Brain microvascular endothelial cell (primary cell): ENCODE measurements at regions not wholly inside any gene's neighbourhood (a gene's known extent, or its start where the extent isn't known, plus 50 kb on each side); places are given as distances from the start of the nearest gene placed in this dataset.

ENCODE experiments used
- DNase-seq: peaks from one replicate; pipeline ENCODE4 v3.0.0-alpha.2; 2020
- H3K27ac ChIP-seq: fragments of 250-450 bp; sonication (Bioruptor Pico); 2 replicates; pipeline ENCODE4 v1.5.1; 2020; ENCODE audit warnings: mild to moderate bottlenecking, moderate library complexity
- H3K27me3 ChIP-seq: fragments of 250-450 bp; sonication (Bioruptor Pico); replicated peaks from 2 replicates; pipeline ENCODE4 v1.5.1; 2020; ENCODE audit warnings: mild to moderate bottlenecking
- H3K36me3 ChIP-seq: fragments of 250-450 bp; sonication (Bioruptor Pico); replicated peaks from 2 replicates; pipeline ENCODE4 v1.5.1; 2020; ENCODE audit warnings: mild to moderate bottlenecking
- H3K4me3 ChIP-seq: 2 replicates; pipeline ENCODE4 v1.5.1; 2011; ENCODE audit warnings: low read depth, mild to moderate bottlenecking, control low read depth, low read length, moderate library complexity
- in situ Hi-C: cut with HindIII; loops from 2 replicates; pipeline ENCODE4 v1.10.0; 2017; ENCODE audit warnings: low sequenced_read_pairs, low pct_ligation_motif_present
- TF ChIP-seq, protein P1 (sequence below): IDR thresholded peaks from 2 replicates; pipeline ENCODE4 v1.5.1; 2011; ENCODE audit warnings: low read depth, mild to moderate bottlenecking, moderate library complexity, low read length, control low read depth, inconsistent platforms; ENCODE audit errors: missing control alignments

DNA sequence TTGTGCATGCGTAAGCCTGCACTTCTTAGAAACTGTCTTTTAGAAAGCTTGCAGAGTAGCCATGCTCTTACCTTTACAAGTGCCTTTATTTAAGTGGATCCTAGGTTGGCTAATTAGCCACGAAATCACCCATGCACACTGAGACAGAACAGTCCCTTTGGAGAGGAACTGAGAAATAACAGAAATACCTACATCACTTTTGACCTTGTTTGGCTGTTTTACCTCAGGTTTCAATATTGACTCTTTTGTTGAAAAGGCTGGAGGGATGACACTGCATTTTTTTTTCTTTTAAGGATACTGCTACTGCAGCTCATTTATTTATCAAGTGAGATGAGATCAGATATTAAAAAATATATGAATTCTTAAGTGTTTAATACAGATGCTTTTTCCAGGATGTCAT is 155.6 kb upstream of the GOLIM4 start:
- H3K27ac ChIP-seq = no peak overlapping the region
- no peak for DNase-seq
- no peak overlapping the region for H3K4me3 ChIP-seq
- H3K27me3 ChIP-seq = no peaks in the 10 kb centered on the region
- H3K36me3 ChIP-seq = no peaks in the 10 kb centered on the region
- TF ChIP-seq, protein P1, sequence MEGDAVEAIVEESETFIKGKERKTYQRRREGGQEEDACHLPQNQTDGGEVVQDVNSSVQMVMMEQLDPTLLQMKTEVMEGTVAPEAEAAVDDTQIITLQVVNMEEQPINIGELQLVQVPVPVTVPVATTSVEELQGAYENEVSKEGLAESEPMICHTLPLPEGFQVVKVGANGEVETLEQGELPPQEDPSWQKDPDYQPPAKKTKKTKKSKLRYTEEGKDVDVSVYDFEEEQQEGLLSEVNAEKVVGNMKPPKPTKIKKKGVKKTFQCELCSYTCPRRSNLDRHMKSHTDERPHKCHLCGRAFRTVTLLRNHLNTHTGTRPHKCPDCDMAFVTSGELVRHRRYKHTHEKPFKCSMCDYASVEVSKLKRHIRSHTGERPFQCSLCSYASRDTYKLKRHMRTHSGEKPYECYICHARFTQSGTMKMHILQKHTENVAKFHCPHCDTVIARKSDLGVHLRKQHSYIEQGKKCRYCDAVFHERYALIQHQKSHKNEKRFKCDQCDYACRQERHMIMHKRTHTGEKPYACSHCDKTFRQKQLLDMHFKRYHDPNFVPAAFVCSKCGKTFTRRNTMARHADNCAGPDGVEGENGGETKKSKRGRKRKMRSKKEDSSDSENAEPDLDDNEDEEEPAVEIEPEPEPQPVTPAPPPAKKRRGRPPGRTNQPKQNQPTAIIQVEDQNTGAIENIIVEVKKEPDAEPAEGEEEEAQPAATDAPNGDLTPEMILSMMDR = no peak
- in situ Hi-C loops = no loop called here

DNA sequence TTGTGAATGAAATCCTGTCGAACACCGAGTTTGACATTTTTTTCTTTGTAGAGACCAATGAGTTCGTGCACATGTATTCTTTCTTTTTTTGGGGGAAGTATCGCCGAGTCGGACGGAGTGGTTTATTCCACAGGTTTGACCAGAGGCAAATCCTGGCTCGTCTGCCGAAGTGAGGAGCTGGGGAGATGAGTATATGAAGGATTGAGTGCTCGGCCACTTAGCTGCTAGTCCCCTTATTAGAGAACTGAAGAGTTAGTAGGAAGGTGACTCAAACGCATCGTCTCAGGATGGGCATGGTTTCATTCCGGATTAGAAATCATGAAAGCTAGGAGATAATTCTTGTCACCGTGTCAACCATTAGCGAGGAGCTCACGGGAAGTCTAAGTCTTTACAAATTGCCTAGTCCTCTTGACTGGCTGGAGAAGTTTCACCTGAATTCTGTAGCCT is 154.7 kb upstream of the GOLIM4 start:
- Histone ChIP-seq H3K4me3 (peak overlapping the region; percentile 73), H3K27me3 (no peaks in the 10 kb centered on the region), H3K27ac (peak overlapping the region; percentile 76), H3K36me3 (no peaks in the 10 kb centered on the region)
- DNase-seq = peak; percentile 11
- TF ChIP-seq, protein P1 = no peak
- in situ Hi-C loops = no loop called here

DNA sequence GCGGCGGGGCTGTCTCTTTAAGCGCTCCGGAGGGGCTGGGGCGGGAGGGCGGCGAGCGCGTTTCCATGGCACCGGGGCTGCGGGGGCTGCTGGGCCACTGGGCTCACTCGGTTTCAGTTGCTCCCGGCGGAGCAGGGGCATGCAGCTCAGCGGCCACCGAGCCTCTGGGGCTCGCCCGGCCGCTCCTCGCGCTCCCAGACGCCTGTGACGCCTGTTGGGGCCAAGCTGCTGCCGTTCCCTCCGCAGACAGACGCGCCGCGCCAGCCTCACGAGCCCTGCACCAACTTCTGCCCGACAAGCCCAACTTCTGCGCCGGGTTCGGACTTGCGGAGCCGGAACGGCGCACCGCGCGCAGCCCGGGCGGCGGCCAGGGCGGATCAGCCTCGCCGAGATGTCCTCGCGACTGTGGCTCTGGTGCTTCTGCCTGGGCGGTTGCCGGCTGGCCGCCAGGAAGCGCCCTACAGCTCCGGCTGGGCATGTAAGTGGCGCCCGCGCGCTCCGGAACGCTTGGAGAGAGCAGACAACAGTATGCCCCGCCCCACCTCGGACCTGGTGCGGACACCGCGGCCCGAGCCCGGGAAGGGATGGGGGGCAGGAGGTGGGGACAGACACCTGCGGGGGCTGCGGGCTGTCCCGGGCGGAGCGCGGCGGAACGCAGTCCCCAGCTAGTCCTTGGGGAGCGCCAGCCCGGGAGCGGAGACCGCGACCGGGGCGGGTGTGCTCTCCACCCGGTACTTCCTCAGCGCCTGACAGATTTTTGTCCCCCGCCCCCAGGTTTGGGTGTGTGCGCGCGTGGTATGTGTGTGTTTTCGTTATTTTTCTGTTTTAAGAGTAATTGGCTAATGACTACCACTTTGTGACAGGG is 154.1 kb upstream of the GOLIM4 start:
- H3K27ac ChIP-seq = peak overlapping the region; percentile 76
- H3K4me3 ChIP-seq = peak overlapping the region; percentile 73
- TF ChIP-seq, protein P1 = peak; percentile 70
- in situ Hi-C loops = no loop called here
- no peaks in the 10 kb centered on the region for H3K27me3 ChIP-seq
- no peaks in the 10 kb centered on the region for H3K36me3 ChIP-seq
- DNase-seq = peak; percentile 70

DNA sequence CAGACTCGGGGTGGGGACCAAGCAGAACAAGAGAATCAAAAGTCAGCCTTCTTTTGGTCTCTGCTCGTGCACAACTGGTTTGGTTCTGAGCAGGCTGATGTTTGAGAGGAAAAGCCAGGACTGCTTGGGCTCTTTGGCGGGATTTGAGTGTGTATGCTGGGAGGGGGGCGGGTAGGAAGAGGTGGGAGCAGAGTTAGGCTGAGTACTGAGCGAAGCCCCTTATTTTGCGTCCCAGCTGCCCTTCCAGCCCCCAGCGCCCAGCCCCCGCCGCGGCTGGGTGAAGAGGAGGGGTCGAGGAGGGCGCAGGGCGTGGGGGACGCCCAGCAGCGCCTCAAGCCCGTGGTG is 153.5 kb upstream of the GOLIM4 start:
- peak; percentile 22 for DNase-seq
- H3K4me3 ChIP-seq = peak overlapping the region; percentile 73
- TF ChIP-seq, protein P1 = no peak
- in situ Hi-C loops = no loop called here
- H3K36me3 ChIP-seq = no peaks in the 10 kb centered on the region
- no peaks in the 10 kb centered on the region for H3K27me3 ChIP-seq
- peak overlapping the region; percentile 76 for H3K27ac ChIP-seq

DNA sequence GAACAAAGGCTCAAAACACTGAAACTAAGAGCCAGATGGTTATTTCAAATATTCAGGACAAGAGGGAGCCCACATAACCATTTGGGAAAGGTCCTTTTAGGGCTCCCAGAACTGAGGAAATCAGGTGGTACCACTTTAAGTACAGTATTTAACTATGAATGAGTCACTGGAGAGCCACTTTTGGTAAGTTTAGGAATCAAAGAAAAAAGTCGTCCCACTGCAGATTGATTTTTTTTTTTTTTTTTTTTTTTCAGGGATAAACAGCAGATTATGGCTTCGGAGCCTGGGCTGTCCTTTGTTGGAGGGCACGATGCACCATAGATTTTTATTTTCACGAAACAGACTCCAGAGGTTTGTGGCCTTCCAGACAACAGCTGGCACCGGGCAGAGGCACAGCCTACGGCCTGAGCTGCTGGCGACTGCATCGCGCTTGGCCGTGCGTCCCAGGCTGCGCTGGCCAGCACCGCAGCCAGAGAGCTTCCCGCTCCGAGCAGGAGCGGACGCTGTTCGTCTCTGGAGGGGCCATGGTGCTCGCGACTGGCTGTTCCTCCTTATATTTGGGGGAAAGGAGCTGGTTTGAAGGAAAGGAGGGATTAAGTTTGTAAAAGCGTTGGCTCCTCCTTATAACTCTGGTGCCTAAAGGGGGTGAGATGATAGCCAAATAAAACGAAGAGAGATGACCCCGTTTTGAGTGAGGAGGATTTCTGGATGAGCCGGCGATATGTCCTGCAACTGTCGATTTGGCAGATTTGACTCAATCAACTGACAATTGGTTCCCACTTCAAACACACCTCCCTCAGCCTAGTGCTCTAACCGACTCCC is 152.9 kb upstream of the GOLIM4 start:
- in situ Hi-C loops = no loop called here

More for the DNA sequence above, 152.9 kb upstream of the GOLIM4 start:
- peak; percentile 16 for DNase-seq
- peak overlapping the region; percentile 38 for H3K27ac ChIP-seq
- H3K27me3 ChIP-seq = no peaks in the 10 kb centered on the region
- no peaks in the 10 kb centered on the region for H3K36me3 ChIP-seq
- TF ChIP-seq, protein P1 = no peak
- peak overlapping the region; percentile 73 for H3K4me3 ChIP-seq
